ENCODE measurements at regions not wholly inside any gene's neighbourhood (a gene's known extent, or its start where the extent isn't known, plus 50 kb on each side); places are given as distances from the start of the nearest gene placed in this dataset.

- no peak for TF ChIP-seq POLR2AphosphoS5 (IDR thresholded peaks at IDR 0.05; ENCODE audit: low read depth, low read length)
- no peak for TF ChIP-seq POLR2A (IDR thresholded peaks at IDR 0.05; ENCODE audit: low read depth, low read length)
These were observed 528.4 kb upstream of the PROK2 start for GRCh38 chr3:72313308-72313707.
